ENCODE measurements at regions not wholly inside any gene's neighbourhood (a gene's known extent, or its start where the extent isn't known, plus 50 kb on each side); places are given as distances from the start of the nearest gene placed in this dataset.

- Histone ChIP-seq H3K27ac (ENCODE audit: insufficient read depth, low read length, poor library complexity, severe bottlenecking) (no peak overlapping the region), H3K27me3 (replicated peaks; ENCODE audit: control insufficient read depth, insufficient read depth, low read length, poor library complexity, severe bottlenecking) (no peaks in the 10 kb centered on the region), H3K9me3 (ENCODE audit: control insufficient read depth, low read length) (no peaks in the 10 kb centered on the region), H3K4me3 (ENCODE audit: insufficient read depth, low read depth, low read length, poor library complexity, severe bottlenecking) (no peak overlapping the region), H3K36me3 (ENCODE audit: control insufficient read depth, insufficient read depth, low read length) (no peaks in the 10 kb centered on the region), H3K4me1 (ENCODE audit: control insufficient read depth, insufficient read depth, low read length, poor library complexity, severe bottlenecking) (no peaks in the 10 kb centered on the region)
- DNase-seq: no peak
These were observed 470.7 kb upstream of the BRINP1 start for GRCh38 chr9:119839888-119840287.

- H3K27me3 ChIP-seq (replicated peaks; ENCODE audit: control insufficient read depth, insufficient read depth, low read length, poor library complexity, severe bottlenecking): no peaks in the 10 kb centered on the region
- H3K27ac ChIP-seq (ENCODE audit: insufficient read depth, low read length, poor library complexity, severe bottlenecking): no peak overlapping the region
- no peaks in the 10 kb centered on the region for H3K4me1 ChIP-seq (ENCODE audit: control insufficient read depth, insufficient read depth, low read length, poor library complexity, severe bottlenecking)
- no peaks in the 10 kb centered on the region for H3K36me3 ChIP-seq (ENCODE audit: control insufficient read depth, insufficient read depth, low read length)
- H3K9me3 ChIP-seq (ENCODE audit: control insufficient read depth, low read length): no peaks in the 10 kb centered on the region
- DNase-seq: no peak
- H3K4me3 ChIP-seq (ENCODE audit: insufficient read depth, low read depth, low read length, poor library complexity, severe bottlenecking): no peak overlapping the region
These were observed 469.0 kb upstream of the BRINP1 start for GRCh38 chr9:119838210-119838609.

- Histone ChIP-seq H3K9me3 (ENCODE audit: control insufficient read depth, low read length) (no peaks in the 10 kb centered on the region), H3K27ac (ENCODE audit: insufficient read depth, low read length, poor library complexity, severe bottlenecking) (no peak overlapping the region), H3K36me3 (ENCODE audit: control insufficient read depth, insufficient read depth, low read length) (no peaks in the 10 kb centered on the region), H3K4me3 (ENCODE audit: insufficient read depth, low read depth, low read length, poor library complexity, severe bottlenecking) (no peak overlapping the region), H3K27me3 (replicated peaks; ENCODE audit: control insufficient read depth, insufficient read depth, low read length, poor library complexity, severe bottlenecking) (no peaks in the 10 kb centered on the region), H3K4me1 (ENCODE audit: control insufficient read depth, insufficient read depth, low read length, poor library complexity, severe bottlenecking) (no peaks in the 10 kb centered on the region)
- no peak for DNase-seq
These were observed 466.8 kb upstream of the BRINP1 start for GRCh38 chr9:119836036-119836435.

GRCh38 chr9:119834064-119834620 lies 464.9 kb upstream of the BRINP1 start:
- Histone ChIP-seq H3K27me3 (replicated peaks; ENCODE audit: control insufficient read depth, insufficient read depth, low read length, poor library complexity, severe bottlenecking) (no peaks in the 10 kb centered on the region), H3K9me3 (ENCODE audit: control insufficient read depth, low read length) (no peaks in the 10 kb centered on the region), H3K36me3 (ENCODE audit: control insufficient read depth, insufficient read depth, low read length) (no peaks in the 10 kb centered on the region), H3K4me3 (ENCODE audit: insufficient read depth, low read depth, low read length, poor library complexity, severe bottlenecking) (no peak overlapping the region), H3K4me1 (ENCODE audit: control insufficient read depth, insufficient read depth, low read length, poor library complexity, severe bottlenecking) (no peaks in the 10 kb centered on the region), H3K27ac (ENCODE audit: insufficient read depth, low read length, poor library complexity, severe bottlenecking) (no peak overlapping the region)
- no peak for DNase-seq

- Histone ChIP-seq H3K27me3 (replicated peaks; ENCODE audit: control insufficient read depth, insufficient read depth, low read length, poor library complexity, severe bottlenecking) (no peaks in the 10 kb centered on the region), H3K27ac (ENCODE audit: insufficient read depth, low read length, poor library complexity, severe bottlenecking) (no peak overlapping the region), H3K4me1 (ENCODE audit: control insufficient read depth, insufficient read depth, low read length, poor library complexity, severe bottlenecking) (no peaks in the 10 kb centered on the region), H3K36me3 (ENCODE audit: control insufficient read depth, insufficient read depth, low read length) (no peaks in the 10 kb centered on the region), H3K4me3 (ENCODE audit: insufficient read depth, low read depth, low read length, poor library complexity, severe bottlenecking) (no peak overlapping the region), H3K9me3 (ENCODE audit: control insufficient read depth, low read length) (no peaks in the 10 kb centered on the region)
- no peak for DNase-seq
These were observed 462.1 kb upstream of the BRINP1 start for GRCh38 chr9:119831309-119831708.

- Histone ChIP-seq H3K36me3 (ENCODE audit: control insufficient read depth, insufficient read depth, low read length) (no peaks in the 10 kb centered on the region), H3K27ac (ENCODE audit: insufficient read depth, low read length, poor library complexity, severe bottlenecking) (no peak overlapping the region), H3K4me1 (ENCODE audit: control insufficient read depth, insufficient read depth, low read length, poor library complexity, severe bottlenecking) (no peaks in the 10 kb centered on the region), H3K4me3 (ENCODE audit: insufficient read depth, low read depth, low read length, poor library complexity, severe bottlenecking) (no peak overlapping the region), H3K9me3 (ENCODE audit: control insufficient read depth, low read length) (no peaks in the 10 kb centered on the region), H3K27me3 (replicated peaks; ENCODE audit: control insufficient read depth, insufficient read depth, low read length, poor library complexity, severe bottlenecking) (no peaks in the 10 kb centered on the region)
- DNase-seq: no peak
These were observed 460.5 kb upstream of the BRINP1 start for GRCh38 chr9:119829748-119830147.

GRCh38 chr9:119829186-119829585 lies 460.0 kb upstream of the BRINP1 start:
- no peaks in the 10 kb centered on the region for H3K9me3 ChIP-seq (ENCODE audit: control insufficient read depth, low read length)
- H3K27ac ChIP-seq (ENCODE audit: insufficient read depth, low read length, poor library complexity, severe bottlenecking): no peak overlapping the region
- no peak overlapping the region for H3K4me3 ChIP-seq (ENCODE audit: insufficient read depth, low read depth, low read length, poor library complexity, severe bottlenecking)
- no peaks in the 10 kb centered on the region for H3K27me3 ChIP-seq (replicated peaks; ENCODE audit: control insufficient read depth, insufficient read depth, low read length, poor library complexity, severe bottlenecking)
- no peak for DNase-seq
- no peaks in the 10 kb centered on the region for H3K36me3 ChIP-seq (ENCODE audit: control insufficient read depth, insufficient read depth, low read length)
- no peaks in the 10 kb centered on the region for H3K4me1 ChIP-seq (ENCODE audit: control insufficient read depth, insufficient read depth, low read length, poor library complexity, severe bottlenecking)

GRCh38 chr9:119827526-119827925 lies 458.3 kb upstream of the BRINP1 start:
- no peak for DNase-seq
- no peaks in the 10 kb centered on the region for H3K9me3 ChIP-seq (ENCODE audit: control insufficient read depth, low read length)
- H3K36me3 ChIP-seq (ENCODE audit: control insufficient read depth, insufficient read depth, low read length): no peaks in the 10 kb centered on the region
- H3K4me3 ChIP-seq (ENCODE audit: insufficient read depth, low read depth, low read length, poor library complexity, severe bottlenecking): no peak overlapping the region
- no peaks in the 10 kb centered on the region for H3K27me3 ChIP-seq (replicated peaks; ENCODE audit: control insufficient read depth, insufficient read depth, low read length, poor library complexity, severe bottlenecking)
- H3K4me1 ChIP-seq (ENCODE audit: control insufficient read depth, insufficient read depth, low read length, poor library complexity, severe bottlenecking): no peaks in the 10 kb centered on the region
- H3K27ac ChIP-seq (ENCODE audit: insufficient read depth, low read length, poor library complexity, severe bottlenecking): no peak overlapping the region

- no peaks in the 10 kb centered on the region for H3K36me3 ChIP-seq (ENCODE audit: control insufficient read depth, insufficient read depth, low read length)
- no peaks in the 10 kb centered on the region for H3K4me1 ChIP-seq (ENCODE audit: control insufficient read depth, insufficient read depth, low read length, poor library complexity, severe bottlenecking)
- no peak overlapping the region for H3K27ac ChIP-seq (ENCODE audit: insufficient read depth, low read length, poor library complexity, severe bottlenecking)
- no peak overlapping the region for H3K4me3 ChIP-seq (ENCODE audit: insufficient read depth, low read depth, low read length, poor library complexity, severe bottlenecking)
- no peaks in the 10 kb centered on the region for H3K9me3 ChIP-seq (ENCODE audit: control insufficient read depth, low read length)
- no peaks in the 10 kb centered on the region for H3K27me3 ChIP-seq (replicated peaks; ENCODE audit: control insufficient read depth, insufficient read depth, low read length, poor library complexity, severe bottlenecking)
- no peak for DNase-seq
These were observed 457.9 kb upstream of the BRINP1 start for GRCh38 chr9:119827126-119827525.

- no peak overlapping the region for H3K27ac ChIP-seq (ENCODE audit: insufficient read depth, low read length, poor library complexity, severe bottlenecking)
- no peaks in the 10 kb centered on the region for H3K36me3 ChIP-seq (ENCODE audit: control insufficient read depth, insufficient read depth, low read length)
- no peak overlapping the region for H3K4me3 ChIP-seq (ENCODE audit: insufficient read depth, low read depth, low read length, poor library complexity, severe bottlenecking)
- DNase-seq: no peak
- no peaks in the 10 kb centered on the region for H3K4me1 ChIP-seq (ENCODE audit: control insufficient read depth, insufficient read depth, low read length, poor library complexity, severe bottlenecking)
- no peaks in the 10 kb centered on the region for H3K27me3 ChIP-seq (replicated peaks; ENCODE audit: control insufficient read depth, insufficient read depth, low read length, poor library complexity, severe bottlenecking)
- H3K9me3 ChIP-seq (ENCODE audit: control insufficient read depth, low read length): no peaks in the 10 kb centered on the region
These were observed 449.6 kb upstream of the BRINP1 start for GRCh38 chr9:119818726-119819435.

Data from effector memory CD4-positive, alpha-beta T cell (primary cell).